GM23338 (cell line): ENCODE measurements at regions not wholly inside any gene's neighbourhood (a gene's known extent, or its start where the extent isn't known, plus 50 kb on each side); places are given as distances from the start of the nearest gene placed in this dataset.

Experiments
- ATAC-seq: fragments of 200-7000 bp; cut with Tn5 transposase; 3 replicates; pipeline ENCODE4 v1.9.1; 2020
- DNase-seq: peaks from one replicate; pipeline ENCODE4 v3.0.0-alpha.2; 2015; ENCODE audit warnings: low spot score
- H2AFZ ChIP-seq: fragments of 200-600 bp; sonication (generic); 2 replicates; pipeline ENCODE4 v1.8.0; 2016; ENCODE audit warnings: antibody characterized with exemption, mild to moderate bottlenecking, moderate library complexity
- H3F3A ChIP-seq: fragments of 200-600 bp; sonication (generic); replicated peaks from 2 replicates; pipeline ENCODE4 v1.8.0; 2017; ENCODE audit warnings: antibody characterized with exemption, mixed run types, low read depth
- H3K27ac ChIP-seq: fragments of 200-600 bp; sonication (generic); 2 replicates; pipeline ENCODE4 v1.6.1; 2016; ENCODE audit warnings: low read depth
- H3K27me3 ChIP-seq: fragments of 200-600 bp; sonication (generic); 2 replicates; pipeline ENCODE4 v1.8.0; 2016; ENCODE audit warnings: mild to moderate bottlenecking, mixed run types, moderate library complexity; ENCODE audit not compliant: insufficient read depth
- H3K36me3 ChIP-seq: fragments of 200-600 bp; sonication (generic); 2 replicates; pipeline ENCODE4 v1.8.0; 2016; ENCODE audit warnings: mild to moderate bottlenecking; ENCODE audit not compliant: insufficient read depth
- H3K4me1 ChIP-seq: fragments of 200-600 bp; sonication (generic); 2 replicates; pipeline ENCODE4 v1.8.0; 2016; ENCODE audit warnings: mild to moderate bottlenecking, moderate library complexity; ENCODE audit not compliant: insufficient read depth
- H3K4me2 ChIP-seq: fragments of 200-600 bp; sonication (generic); 2 replicates; pipeline ENCODE4 v1.7.1; 2017; ENCODE audit warnings: mixed run types
- H3K4me3 ChIP-seq: fragments of 200-600 bp; sonication (generic); 2 replicates; pipeline ENCODE4 v1.6.1; 2016; ENCODE audit warnings: mixed run types
- H3K79me2 ChIP-seq: fragments of 200-600 bp; sonication (generic); replicated peaks from 2 replicates; pipeline ENCODE4 v1.8.0; 2017; ENCODE audit warnings: mild to moderate bottlenecking; ENCODE audit not compliant: insufficient read depth
- H3K9me2 ChIP-seq: fragments of 200-600 bp; sonication (generic); 2 replicates; pipeline ENCODE4 v1.8.0; 2017; ENCODE audit not compliant: insufficient read depth
- H4K20me1 ChIP-seq: fragments of 200-600 bp; sonication (generic); replicated peaks from 2 replicates; pipeline ENCODE4 v1.8.0; 2017; ENCODE audit warnings: mild to moderate bottlenecking; ENCODE audit not compliant: insufficient read depth
- H3K27ac Mint-ChIP-seq: 2 replicates; pipeline ENCODE4 v1.8.0; 2020; ENCODE audit warnings: inconsistent platforms, mild to moderate bottlenecking, moderate library complexity, mixed read lengths
- H3K27me3 Mint-ChIP-seq: 3 replicates; pipeline ENCODE4 v1.8.0; 2022; ENCODE audit warnings: low read depth, mild to moderate bottlenecking, moderate library complexity, mixed read lengths, inconsistent platforms; ENCODE audit not compliant: insufficient read depth, poor library complexity
- H3K36me3 Mint-ChIP-seq: 3 replicates; pipeline ENCODE4 v1.8.0; 2021; ENCODE audit warnings: low read depth, mild to moderate bottlenecking, inconsistent platforms, moderate library complexity, mixed read lengths
- H3K4me1 Mint-ChIP-seq: 3 replicates; pipeline ENCODE4 v1.8.0; 2020; ENCODE audit warnings: mild to moderate bottlenecking, inconsistent platforms, mixed read lengths
- H3K4me3 Mint-ChIP-seq: 3 replicates; pipeline ENCODE4 v1.8.0; 2021; ENCODE audit warnings: moderate library complexity, mild to moderate bottlenecking, inconsistent platforms, mixed read lengths
- H3K9me3 Mint-ChIP-seq: 3 replicates; pipeline ENCODE4 v1.8.0; 2020; ENCODE audit warnings: moderate library complexity, mild to moderate bottlenecking, inconsistent platforms, mixed read lengths
- CREB1 ChIP-seq: fragments of 250-450 bp; sonication (Bioruptor Pico); IDR thresholded peaks from 2 replicates; pipeline ENCODE4 v1.5.0; 2020; ENCODE audit warnings: low read depth, mild to moderate bottlenecking, moderate library complexity
- CTCF ChIP-seq, 2 experiments: fragments of 200-600 bp in 1 of 2; sonication (generic) in 1 of 2; conservative IDR thresholded peaks; 2 replicates each; pipeline versions ENCODE4 v1.5.1 to v1.6.1; 2016 to 2017; ENCODE audit warnings: antibody characterized with exemption in 2 of 2, low read depth in 2 of 2, mild to moderate bottlenecking in 2 of 2, moderate library complexity in 1 of 2
- ETS1 ChIP-seq: IDR thresholded peaks from 2 replicates; pipeline ENCODE4 v1.6.1; 2016; ENCODE audit warnings: antibody characterized with exemption
- EZH2 ChIP-seq: fragments of 200-600 bp; sonication (generic); IDR thresholded peaks from one replicate; pipeline ENCODE4 v1.8.0; 2017; ENCODE audit warnings: antibody characterized with exemption, mild to moderate bottlenecking, low read depth; ENCODE audit not compliant: unreplicated experiment
- EZH2phosphoT487 ChIP-seq: fragments of 200-600 bp; sonication (generic); IDR thresholded peaks from one replicate; pipeline ENCODE4 v1.8.1; 2018; ENCODE audit warnings: antibody characterized with exemption; ENCODE audit not compliant: unreplicated experiment
- JUNB ChIP-seq: IDR thresholded peaks from one replicate; pipeline ENCODE4 v1.6.1; 2016; ENCODE audit warnings: antibody characterized with exemption; ENCODE audit not compliant: unreplicated experiment
- POLR2AphosphoS5 ChIP-seq: IDR thresholded peaks from 2 replicates; pipeline ENCODE4 v1.6.1; 2016; ENCODE audit warnings: antibody characterized with exemption, low read depth
- STAT1 ChIP-seq: IDR thresholded peaks from one replicate; pipeline ENCODE4 v1.6.1; 2016; ENCODE audit warnings: antibody characterized with exemption; ENCODE audit not compliant: unreplicated experiment
- ZNF462 ChIP-seq: fragments of 250-450 bp; sonication (Bioruptor Pico); IDR thresholded peaks from 2 replicates; pipeline ENCODE4 v1.5.0; 2020; ENCODE audit warnings: mild to moderate bottlenecking, moderate library complexity

- no peak for TF ChIP-seq CTCF (conservative IDR thresholded peaks at IDR 0.05; ENCODE audit: low read depth in 2 of 2)
- TF ChIP-seq EZH2: no peak
These were observed 378.7 kb downstream of the ZBBX start (continued) for GRCh38 chr3:167001374-167001773.

GRCh38 chr3:166993015-166993630, 387.0 kb downstream of the ZBBX start:
- Histone ChIP-seq H4K20me1 (no peaks in the 10 kb centered on the region), H3K4me1 (no peaks in the 10 kb centered on the region), H3K4me3 (no peak overlapping the region), H3F3A (no peaks in the 10 kb centered on the region), H3K36me3 (no peaks in the 10 kb centered on the region), H3K27me3 (no peaks in the 10 kb centered on the region), H3K27ac (no peak overlapping the region), H3K9me2 (0 out of 2 replicates have a peak, but pooled peaks cover 6% of the 10 kb centered on the region), H2AFZ (no peak overlapping the region), H3K79me2 (no peaks in the 10 kb centered on the region), H3K4me2 (no peak overlapping the region)
- no peaks in the 10 kb centered on the region for H3K27me3 Mint-ChIP-seq
- no peaks in the 10 kb centered on the region for H3K4me1 Mint-ChIP-seq
- no peak overlapping the region for H3K4me3 Mint-ChIP-seq
- H3K36me3 Mint-ChIP-seq: no peaks in the 10 kb centered on the region
- DNase-seq (no peak), ATAC-seq (no peak)
- H3K9me3 Mint-ChIP-seq: no peaks in the 10 kb centered on the region
- no peak overlapping the region for H3K27ac Mint-ChIP-seq
- no peak for TF ChIP-seq CREB1 (CRISPR knock-in tag)
- TF ChIP-seq EZH2phosphoT487: no peak
- no peak for TF ChIP-seq POLR2AphosphoS5
- TF ChIP-seq ETS1: no peak
- TF ChIP-seq EZH2: no peak
- TF ChIP-seq JUNB: no peak
- no peak for TF ChIP-seq STAT1
- TF ChIP-seq CTCF (conservative IDR thresholded peaks at IDR 0.05; ENCODE audit: low read depth in 2 of 2): no peak
- TF ChIP-seq ZNF462 (CRISPR knock-in tag): no peak
